ENCODE measurements at regions not wholly inside any gene's neighbourhood (a gene's known extent, or its start where the extent isn't known, plus 50 kb on each side); places are given as distances from the start of the nearest gene placed in this dataset.
A peak's percentile ranks its signal among the peaks of the same experiment; 100 is the strongest.

DNA sequence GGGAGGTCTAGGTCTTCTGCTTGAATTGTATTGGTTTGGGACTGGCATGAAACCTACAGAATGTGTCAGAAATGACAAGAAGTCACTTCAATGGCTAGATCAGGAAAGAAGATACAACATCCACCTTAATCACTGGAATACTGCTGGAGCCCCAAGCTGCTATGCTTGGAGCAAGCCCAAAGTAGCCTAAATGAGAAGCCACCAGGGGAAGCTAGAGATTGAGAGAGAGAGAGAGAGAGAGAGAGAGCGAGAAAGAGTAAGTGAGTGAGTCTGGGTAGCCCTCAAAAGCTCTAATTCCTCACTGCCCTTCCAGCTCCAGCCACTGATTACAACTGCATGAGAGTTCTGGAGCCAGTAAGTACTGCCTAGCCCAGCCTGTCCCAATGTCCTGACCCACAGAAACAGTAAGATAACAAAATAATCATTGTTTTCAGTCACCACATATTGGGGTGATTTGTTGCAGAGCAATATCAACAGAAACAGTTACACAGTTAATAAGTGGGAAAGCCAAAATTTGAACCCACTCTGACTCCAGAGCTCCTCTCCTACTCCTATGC is 529.2 kb upstream of the GOLIM4 start:
- no peak for DNase-seq

DNA sequence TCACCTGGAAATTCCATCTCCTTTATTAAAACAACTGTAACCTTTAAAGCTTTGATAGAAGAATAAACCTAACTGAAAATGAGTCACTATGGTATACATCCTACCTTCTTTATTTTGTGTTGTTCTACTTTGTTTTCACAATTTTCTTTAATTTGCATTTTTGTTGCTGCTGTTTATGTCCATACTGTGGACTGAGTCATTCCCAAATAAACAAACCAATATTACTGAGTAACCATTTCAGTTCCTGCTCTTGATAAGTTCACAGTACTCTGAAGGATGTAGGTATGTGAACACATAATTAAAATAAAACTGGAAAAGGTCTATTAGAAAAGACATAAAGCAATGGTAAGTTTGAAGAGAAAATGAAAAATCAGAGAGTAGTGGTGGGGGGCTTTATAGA is 528.5 kb upstream of the GOLIM4 start:
- DNase-seq, result no peak

GRCh38 chr3:168622795-168623194 is 527.1 kb upstream of the GOLIM4 start:
- DNase-seq, result no peak

GRCh38 chr3:168620854-168621253 is 525.1 kb upstream of the GOLIM4 start:
- peak; percentile 57 for DNase-seq

- no peak for DNase-seq
Observed at GRCh38 chr3:168618827-168619470, 523.2 kb upstream of the GOLIM4 start.

DNA sequence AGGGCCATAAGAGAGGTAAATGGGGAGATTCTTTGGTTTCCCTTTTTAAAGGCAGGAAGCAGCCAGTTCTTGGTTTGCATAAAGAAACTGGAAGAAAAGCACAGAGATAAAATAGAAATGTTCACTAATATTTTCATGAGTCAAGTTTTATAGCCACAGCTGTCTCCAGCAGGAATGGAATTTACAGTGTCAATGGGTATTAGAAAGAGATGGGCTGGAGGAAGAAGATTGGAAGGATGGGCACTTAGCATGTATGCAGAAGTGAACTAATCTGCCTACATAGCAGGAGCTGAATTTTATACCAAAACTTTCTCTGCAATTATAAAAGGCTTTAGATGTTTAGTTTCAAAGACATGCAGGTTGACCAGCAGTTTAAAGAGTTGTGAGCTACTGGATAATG is 521.9 kb upstream of the GOLIM4 start:
- DNase-seq, result no peak

GRCh38 chr3:168616915-168617314 is 521.2 kb upstream of the GOLIM4 start:
- DNase-seq, result no peak

GRCh38 chr3:168615493-168616020 is 519.8 kb upstream of the GOLIM4 start:
- no peak for DNase-seq

- DNase-seq, result peak; percentile 9
Observed at GRCh38 chr3:168613151-168613550, 517.4 kb upstream of the GOLIM4 start.

GRCh38 chr3:168612671-168613070 is 516.9 kb upstream of the GOLIM4 start:
- peak; percentile 5 for DNase-seq

DNA sequence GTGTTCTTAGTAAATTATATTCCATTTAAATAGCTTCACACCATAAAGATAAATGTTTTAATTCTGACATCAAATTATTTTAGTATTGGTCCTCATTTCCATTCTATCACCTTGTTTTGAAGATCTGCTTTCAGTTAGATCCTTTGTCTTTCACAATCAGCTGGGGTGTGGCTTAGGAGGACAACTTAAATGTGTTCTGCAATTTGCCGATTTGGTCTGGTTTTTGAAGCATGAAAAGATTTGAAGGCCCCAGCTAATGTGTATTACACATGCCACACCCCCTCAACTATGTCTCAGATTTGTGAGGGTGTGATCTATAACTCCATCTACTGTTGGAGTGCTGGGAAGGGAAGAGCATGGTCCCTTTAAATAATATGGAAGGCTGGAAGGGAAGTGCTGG is 516.1 kb upstream of the GOLIM4 start:
- DNase-seq, result no peak

- no peak for DNase-seq
Observed at GRCh38 chr3:168608926-168609325, 513.2 kb upstream of the GOLIM4 start.

- no peak for DNase-seq
Observed at GRCh38 chr3:168604767-168605166, 509.0 kb upstream of the GOLIM4 start.

DNA sequence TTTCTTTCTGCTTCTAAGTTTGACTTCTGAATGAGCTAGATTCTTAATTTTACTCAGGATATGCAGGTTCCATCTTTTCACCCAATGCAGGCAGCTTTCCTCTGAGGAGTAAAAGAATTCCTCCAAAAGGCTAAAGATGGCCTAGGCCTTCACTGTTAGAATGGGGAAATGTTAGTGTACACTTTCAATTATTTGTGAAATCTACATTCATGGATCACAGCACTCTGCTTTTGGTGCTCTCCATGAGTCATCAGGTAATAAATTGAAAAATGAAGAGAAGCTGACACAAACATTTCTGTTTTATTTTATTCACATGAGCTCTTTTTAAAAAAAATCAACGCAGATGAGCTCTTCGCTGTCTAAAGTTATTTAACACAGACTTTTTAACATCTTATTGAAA is 502.5 kb upstream of the GOLIM4 start:
- DNase-seq, result no peak

GRCh38 chr3:168596175-168596823 is 500.6 kb upstream of the GOLIM4 start:
- no peak for DNase-seq

DNA sequence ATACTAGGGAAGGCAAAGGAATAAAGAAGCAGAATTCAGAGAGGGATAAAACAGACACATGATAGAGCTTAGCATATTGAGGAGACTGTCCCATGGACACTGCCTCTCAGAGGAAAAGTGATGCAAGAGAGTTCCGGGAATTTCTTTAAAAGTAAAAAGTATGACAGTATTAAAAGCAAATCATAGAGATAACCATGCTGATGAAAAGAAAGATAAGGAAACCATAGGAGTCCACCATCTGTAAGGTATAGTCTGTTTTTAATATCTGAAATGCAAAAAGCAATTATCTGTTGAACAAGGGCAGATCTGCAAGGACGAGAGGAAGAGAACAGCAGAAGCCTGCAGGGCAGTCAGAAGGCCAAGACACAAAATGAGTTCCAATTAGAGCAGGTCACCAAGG is 495.9 kb upstream of the GOLIM4 start:
- DNase-seq, result no peak

DNA sequence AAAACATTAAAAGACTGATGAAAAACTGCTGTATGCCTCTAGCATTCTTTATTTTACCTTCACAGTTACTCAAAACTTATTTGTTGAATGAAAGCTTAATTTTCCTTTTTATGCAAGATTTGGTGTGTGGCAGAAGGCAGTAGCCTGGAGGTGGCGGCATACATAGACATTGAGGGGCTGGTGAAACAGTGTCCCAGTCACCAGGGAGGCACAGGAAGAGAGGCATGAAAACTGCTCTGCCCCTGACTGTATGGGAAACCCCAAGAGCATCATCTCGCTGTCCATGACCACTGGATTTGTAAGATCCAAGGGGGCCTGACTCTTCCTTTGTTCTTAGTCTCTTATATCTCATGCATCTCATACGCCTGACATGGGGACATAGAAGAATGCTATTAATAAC is 493.7 kb upstream of the GOLIM4 start:
- DNase-seq, result no peak

DNA sequence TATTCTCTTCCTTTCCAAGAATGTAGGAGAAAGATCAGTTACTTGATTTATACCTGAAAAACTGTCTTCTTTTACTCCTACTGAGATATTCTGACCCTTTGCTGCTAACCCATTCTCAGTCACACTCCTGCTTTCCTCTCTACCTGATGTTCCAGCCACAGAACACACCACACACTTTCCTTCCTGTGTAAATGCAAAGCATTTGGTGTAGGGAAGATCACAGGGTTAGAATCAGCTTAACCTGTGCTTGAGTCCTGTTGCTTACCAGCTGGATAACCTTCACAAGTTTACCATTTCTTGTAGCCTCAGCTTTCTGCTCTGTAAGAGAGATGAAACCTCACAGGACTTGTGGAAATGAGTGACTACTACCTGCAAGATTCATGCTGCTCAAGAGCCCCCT is 489.8 kb upstream of the GOLIM4 start:
- no peak for DNase-seq

- no peak for DNase-seq
Observed at GRCh38 chr3:168583977-168584376, 488.3 kb upstream of the GOLIM4 start.

DNA sequence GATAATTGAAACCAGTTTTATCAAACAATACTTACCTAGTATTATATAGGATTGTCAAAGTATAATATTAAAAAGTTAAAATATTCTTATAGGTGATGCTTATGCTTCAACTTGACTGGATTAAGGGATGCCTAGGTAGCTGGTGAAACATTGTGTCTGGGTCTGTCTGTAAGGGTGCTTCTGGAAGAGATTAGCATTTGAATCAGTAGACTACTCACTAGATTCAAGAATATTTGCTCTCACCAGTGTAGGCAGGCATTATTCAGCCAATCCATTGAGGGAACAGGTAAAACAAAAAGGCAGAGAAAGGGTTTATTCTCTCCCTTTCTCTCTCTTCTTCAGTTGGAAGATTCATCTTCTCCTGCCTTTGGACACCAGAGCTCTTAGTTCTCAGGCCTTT is 486.8 kb upstream of the GOLIM4 start:
- DNase-seq, result no peak

- DNase-seq, result no peak
Observed at GRCh38 chr3:168581771-168582225, 486.1 kb upstream of the GOLIM4 start.

GRCh38 chr3:168579010-168579409 is 483.3 kb upstream of the GOLIM4 start:
- no peak for DNase-seq

DNA sequence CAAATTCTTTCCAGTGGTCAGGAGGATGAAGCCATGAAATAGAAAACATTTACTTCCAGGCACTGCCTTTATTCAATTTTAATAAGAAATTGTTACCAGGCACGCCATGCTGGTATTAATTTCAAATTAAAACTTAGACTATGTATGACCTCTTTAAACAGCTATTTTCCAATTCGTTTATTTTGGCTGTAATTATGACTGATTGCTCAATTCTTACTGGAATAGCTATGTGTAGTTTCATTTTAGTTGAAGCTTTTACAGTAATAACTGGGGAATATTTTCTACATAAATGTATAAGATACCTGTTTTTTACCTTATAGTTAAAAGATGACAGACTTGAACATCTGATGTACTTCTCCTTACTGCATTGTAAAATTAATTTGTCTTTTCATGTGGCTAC is 480.0 kb upstream of the GOLIM4 start:
- no peak for DNase-seq

DNA sequence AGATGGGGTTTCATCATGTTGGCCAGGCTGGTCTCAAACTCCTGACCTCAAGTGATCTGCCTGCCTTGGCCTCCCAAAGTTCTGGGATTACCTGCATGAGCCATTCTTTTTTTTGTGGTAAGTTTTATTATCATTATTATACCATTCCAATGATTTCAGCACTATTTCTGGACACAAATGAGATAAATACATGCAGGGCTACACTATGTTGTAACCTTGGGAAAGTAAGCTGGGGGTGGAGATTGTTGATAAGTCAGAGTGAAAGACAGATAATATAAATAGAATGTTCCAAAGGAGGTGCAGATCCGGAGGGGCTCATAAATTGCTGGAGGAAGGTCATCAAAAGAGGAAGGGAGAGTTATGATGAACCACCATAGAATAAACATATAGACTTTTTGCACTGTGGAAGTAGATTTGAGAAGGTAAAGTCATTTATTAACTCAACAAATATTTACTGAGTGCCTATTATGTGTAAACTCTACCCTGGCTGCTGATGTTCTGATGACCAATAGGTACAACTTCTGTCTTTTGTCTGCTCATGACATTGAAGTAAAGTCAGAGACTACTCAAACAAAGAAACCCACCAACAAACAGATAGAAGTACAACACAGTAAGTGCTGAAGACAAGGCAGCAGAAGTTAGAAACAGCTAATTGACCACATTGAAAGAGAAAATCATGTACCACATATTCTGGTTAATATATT is 478.9 kb upstream of the GOLIM4 start:
- DNase-seq, result no peak
